ENCODE measurements at regions not wholly inside any gene's neighbourhood (a gene's known extent, or its start where the extent isn't known, plus 50 kb on each side); places are given as distances from the start of the nearest gene placed in this dataset.
"Not testable (repeated sequence)": the region's sequence is repeated elsewhere in the genome, so short reads cannot be mapped to it uniquely, and the experiment has no call there.

GRCh38 chr2:111672641-111673040, 211.4 kb downstream of the ANAPC1 start:
- H3K36me3 ChIP-seq (ENCODE audit: control insufficient read depth in 1 of 2, insufficient read depth in 2 of 2, low read length in 2 of 2); H3K4me3 ChIP-seq (replicated peaks in 1 of 2; ENCODE audit: low read depth in 1 of 2, low read length in 2 of 2); H3K27me3 ChIP-seq (ENCODE audit: insufficient read depth, low read length); intact Hi-C loops (cut with micrococcal nuclease); POLR2A ChIA-PET; H3K9me3 ChIP-seq (ENCODE audit: control insufficient read depth in 1 of 2, insufficient read depth in 1 of 2, low read depth in 1 of 2, low read length in 2 of 2); H3K27ac ChIP-seq (ENCODE audit: low read depth, low read length); H3K9ac ChIP-seq (ENCODE audit: low read length); H3K79me2 ChIP-seq (ENCODE audit: insufficient read depth, low read length); H3K4me2 ChIP-seq (ENCODE audit: low read length); RAD21 ChIA-PET (ENCODE audit: low non-redundant PET in 1 of 2, low total read pairs in 2 of 2, uncharacterized antibody in 2 of 2, unreplicated experiment in 2 of 2); H3K4me1 ChIP-seq (ENCODE audit: control insufficient read depth in 1 of 2, insufficient read depth in 2 of 2, low read length in 2 of 2); H3K9me2 ChIP-seq (ENCODE audit: insufficient read depth); DNase-seq (ENCODE audit: low read depth, low spot score); CTCF ChIA-PET; H2AFZ ChIP-seq (ENCODE audit: low read depth, low read length, poor library complexity, severe bottlenecking); ATAC-seq; BruUV-seq (replicated peaks); H4K20me1 ChIP-seq (ENCODE audit: insufficient read depth): not testable (repeated sequence)

- ChIA-PET RAD21 (ENCODE audit: low non-redundant PET in 1 of 2, low total read pairs in 2 of 2, uncharacterized antibody in 2 of 2, unreplicated experiment in 2 of 2) (no interaction called here), POLR2A (no interaction called here), CTCF (no interaction called here)
- no peaks in the 10 kb centered on the region for H4K20me1 ChIP-seq (ENCODE audit: insufficient read depth)
- no peak overlapping the region for H3K4me2 ChIP-seq (ENCODE audit: low read length)
- no peaks in the 10 kb centered on the region for H3K9me3 ChIP-seq (ENCODE audit: control insufficient read depth in 1 of 2, insufficient read depth in 1 of 2, low read depth in 1 of 2, low read length in 2 of 2)
- TF ChIP-seq JUND (IDR thresholded peaks at IDR 0.05) (no peak), SIN3A (IDR thresholded peaks at IDR 0.05; ENCODE audit: low read depth) (no peak), CEBPB (IDR thresholded peaks at IDR 0.05; ENCODE audit: low read depth) (no peak), SP1 (IDR thresholded peaks at IDR 0.05; ENCODE audit: low read depth) (no peak), SRF (IDR thresholded peaks at IDR 0.05; ENCODE audit: low read depth) (no peak), EGR1 (IDR thresholded peaks at IDR 0.05; ENCODE audit: low read depth) (no peak), REST (IDR thresholded peaks at IDR 0.05; ENCODE audit: low read depth) (no peak), FOSL1 (IDR thresholded peaks at IDR 0.05; ENCODE audit: low read depth) (no peak), ZBTB33 (IDR thresholded peaks at IDR 0.05; ENCODE audit: extremely low read depth, insufficient replicate concordance, low read length) (no peak), EZH2 (IDR thresholded peaks at IDR 0.05) (no peak), ZFX (IDR thresholded peaks at IDR 0.05) (no peak), MAX (IDR thresholded peaks at IDR 0.05) (no peak), ATF3 (IDR thresholded peaks at IDR 0.05) (no peak)
- BruUV-seq (replicated peaks): no TSS peak
- intact Hi-C loops (cut with micrococcal nuclease): no loop called here
- no peak overlapping the region for H3K27ac ChIP-seq (ENCODE audit: low read depth, low read length)
- H3K9ac ChIP-seq (ENCODE audit: low read length): no peak overlapping the region
- no peaks in the 10 kb centered on the region for H3K9me2 ChIP-seq (ENCODE audit: insufficient read depth)
- no peak for ATAC-seq
- no peak for DNase-seq (ENCODE audit: low read depth, low spot score)
- no peaks in the 10 kb centered on the region for H3K4me1 ChIP-seq (ENCODE audit: control insufficient read depth in 1 of 2, insufficient read depth in 2 of 2, low read length in 2 of 2)
- no peak overlapping the region for H2AFZ ChIP-seq (ENCODE audit: low read depth, low read length, poor library complexity, severe bottlenecking)
- no peaks in the 10 kb centered on the region for H3K79me2 ChIP-seq (ENCODE audit: insufficient read depth, low read length)
- no peaks in the 10 kb centered on the region for H3K36me3 ChIP-seq (ENCODE audit: control insufficient read depth in 1 of 2, insufficient read depth in 2 of 2, low read length in 2 of 2)
- H3K4me3 ChIP-seq (replicated peaks in 1 of 2; ENCODE audit: low read depth in 1 of 2, low read length in 2 of 2): no peak overlapping the region
- H3K27me3 ChIP-seq (ENCODE audit: insufficient read depth, low read length): no peaks in the 10 kb centered on the region
These were observed 210.5 kb downstream of the ANAPC1 start for GRCh38 chr2:111673526-111673925.

Measured in HCT116 (cell line).